ENCODE measurements at regions not wholly inside any gene's neighbourhood (a gene's known extent, or its start where the extent isn't known, plus 50 kb on each side); places are given as distances from the start of the nearest gene placed in this dataset.
"Not testable (repeated sequence)": the region's sequence is repeated elsewhere in the genome, so short reads cannot be mapped to it uniquely, and the experiment has no call there.

GRCh38 chr4:189653983-189654382 is 286.7 kb upstream of the FRG1 start:
- TF ChIP-seq CTCF, POLR2A (IDR thresholded peaks at IDR 0.05): not testable (repeated sequence)

All from lower leg skin (tissue), 3 donors.